LNCAP (cell line): ENCODE measurements at regions not wholly inside any gene's neighbourhood (a gene's known extent, or its start where the extent isn't known, plus 50 kb on each side); places are given as distances from the start of the nearest gene placed in this dataset.

Source experiments
- TF ChIP-seq, protein P1 (sequence below): fragments of 450-650 bp; IDR thresholded peaks from 2 replicates; pipeline ENCODE4 v1.5.1; 2017; ENCODE audit warnings: mild to moderate bottlenecking

DNA sequence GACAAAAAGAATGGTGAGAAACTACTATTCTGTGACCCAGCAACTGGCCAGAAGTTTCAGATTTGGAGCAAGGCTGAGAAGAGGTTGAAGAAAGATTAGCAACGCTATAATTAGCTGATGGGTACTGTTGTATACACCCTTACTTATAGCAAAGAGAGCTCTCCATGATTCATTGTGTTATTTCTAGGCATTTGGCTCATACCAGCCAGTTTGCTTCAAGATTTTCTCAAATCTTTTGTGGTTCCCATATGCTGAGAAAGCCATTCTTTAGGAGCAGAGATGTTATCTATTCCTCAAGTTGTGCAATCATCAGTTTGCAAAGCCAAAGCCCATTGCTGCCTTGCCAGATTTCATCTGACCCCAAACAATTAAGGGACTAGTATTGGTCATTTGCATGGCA is 179.4 kb downstream of the ETS1 start:
- TF ChIP-seq, protein P1, sequence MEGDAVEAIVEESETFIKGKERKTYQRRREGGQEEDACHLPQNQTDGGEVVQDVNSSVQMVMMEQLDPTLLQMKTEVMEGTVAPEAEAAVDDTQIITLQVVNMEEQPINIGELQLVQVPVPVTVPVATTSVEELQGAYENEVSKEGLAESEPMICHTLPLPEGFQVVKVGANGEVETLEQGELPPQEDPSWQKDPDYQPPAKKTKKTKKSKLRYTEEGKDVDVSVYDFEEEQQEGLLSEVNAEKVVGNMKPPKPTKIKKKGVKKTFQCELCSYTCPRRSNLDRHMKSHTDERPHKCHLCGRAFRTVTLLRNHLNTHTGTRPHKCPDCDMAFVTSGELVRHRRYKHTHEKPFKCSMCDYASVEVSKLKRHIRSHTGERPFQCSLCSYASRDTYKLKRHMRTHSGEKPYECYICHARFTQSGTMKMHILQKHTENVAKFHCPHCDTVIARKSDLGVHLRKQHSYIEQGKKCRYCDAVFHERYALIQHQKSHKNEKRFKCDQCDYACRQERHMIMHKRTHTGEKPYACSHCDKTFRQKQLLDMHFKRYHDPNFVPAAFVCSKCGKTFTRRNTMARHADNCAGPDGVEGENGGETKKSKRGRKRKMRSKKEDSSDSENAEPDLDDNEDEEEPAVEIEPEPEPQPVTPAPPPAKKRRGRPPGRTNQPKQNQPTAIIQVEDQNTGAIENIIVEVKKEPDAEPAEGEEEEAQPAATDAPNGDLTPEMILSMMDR = no peak

DNA sequence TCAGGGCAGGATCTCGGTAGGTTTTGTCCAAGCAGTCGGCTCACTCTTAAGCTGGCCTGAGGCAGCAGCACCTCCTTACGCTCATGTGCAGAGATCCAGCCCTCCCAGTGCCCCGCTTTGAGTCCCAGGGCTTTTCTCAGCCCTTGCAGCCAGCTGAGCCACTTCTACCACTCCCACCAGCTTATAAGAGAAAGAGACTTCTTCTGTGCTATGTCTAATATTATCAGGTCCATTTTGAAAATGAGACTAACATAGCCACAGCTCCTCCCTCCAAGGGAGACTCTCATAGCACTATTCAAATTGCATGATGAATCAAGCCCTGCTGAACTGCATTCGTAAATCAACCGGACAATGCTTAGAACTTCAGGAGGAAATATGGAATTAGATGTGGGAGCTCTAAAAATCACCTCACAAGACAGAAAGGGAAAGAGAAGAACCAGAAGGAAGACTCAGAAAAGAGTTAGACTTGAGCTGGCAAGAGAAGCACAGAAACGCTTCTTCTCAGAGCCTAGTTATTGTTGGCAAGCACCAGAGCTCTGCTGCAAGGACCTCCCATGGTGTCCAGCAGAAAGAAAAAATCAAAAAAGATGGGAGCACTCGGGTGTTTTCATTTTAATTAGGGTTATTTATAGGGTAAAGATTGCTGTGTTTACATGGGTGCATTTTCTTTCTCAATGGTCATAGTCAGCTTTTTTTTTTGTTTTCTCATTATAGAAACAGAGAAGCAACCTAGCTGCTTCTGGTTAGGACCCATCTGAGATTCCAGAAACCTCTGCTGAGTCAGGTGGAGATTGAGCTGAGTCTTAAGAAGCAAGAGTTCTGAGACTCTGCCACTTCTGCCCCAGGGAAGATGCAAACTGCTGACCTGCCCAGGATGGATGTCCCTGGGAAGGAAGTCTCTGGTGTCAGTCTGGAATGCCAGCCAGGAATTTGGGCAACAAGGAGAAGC is 181.4 kb downstream of the ETS1 start:
- TF ChIP-seq, protein P1 = no peak

DNA sequence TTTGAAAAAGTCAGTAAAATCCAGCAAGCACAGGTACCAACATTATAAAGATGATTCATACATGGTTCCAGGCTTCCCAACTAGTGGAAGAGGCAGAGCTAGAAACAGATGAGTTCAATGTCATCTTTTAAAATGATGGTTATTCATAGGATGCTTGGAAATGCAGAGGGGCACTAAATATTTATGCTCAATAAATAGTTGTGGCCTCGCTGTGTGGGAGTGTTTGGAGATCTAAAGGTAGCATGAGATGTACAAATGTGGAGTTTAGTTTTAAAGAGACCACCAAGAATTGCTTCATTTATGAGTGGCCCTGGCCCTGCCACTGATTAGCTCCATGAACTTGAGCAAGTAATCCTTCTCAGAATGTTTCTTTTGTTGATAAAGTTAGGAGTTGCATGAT is 182.2 kb downstream of the ETS1 start:
- TF ChIP-seq, protein P1 = no peak

DNA sequence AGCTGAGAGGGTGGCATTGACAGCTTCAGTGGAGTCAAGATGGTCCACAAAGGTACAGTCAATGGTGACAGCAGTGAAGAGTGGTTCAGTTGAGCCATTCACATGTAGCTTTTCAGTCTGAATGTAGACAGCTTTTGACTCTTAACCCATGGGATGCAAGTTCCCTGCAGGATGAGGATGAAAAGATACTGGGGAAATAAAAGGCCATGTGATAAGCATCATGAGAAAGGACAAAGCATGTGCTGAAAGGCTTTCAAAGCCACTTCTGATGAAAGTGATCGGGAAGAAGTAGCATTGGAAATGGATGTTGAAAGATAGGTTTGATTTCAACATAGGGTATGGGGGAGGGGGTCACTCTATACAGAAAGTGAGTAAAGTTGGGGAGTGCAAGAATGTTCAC is 182.9 kb downstream of the ETS1 start:
- TF ChIP-seq, protein P1 = no peak

DNA sequence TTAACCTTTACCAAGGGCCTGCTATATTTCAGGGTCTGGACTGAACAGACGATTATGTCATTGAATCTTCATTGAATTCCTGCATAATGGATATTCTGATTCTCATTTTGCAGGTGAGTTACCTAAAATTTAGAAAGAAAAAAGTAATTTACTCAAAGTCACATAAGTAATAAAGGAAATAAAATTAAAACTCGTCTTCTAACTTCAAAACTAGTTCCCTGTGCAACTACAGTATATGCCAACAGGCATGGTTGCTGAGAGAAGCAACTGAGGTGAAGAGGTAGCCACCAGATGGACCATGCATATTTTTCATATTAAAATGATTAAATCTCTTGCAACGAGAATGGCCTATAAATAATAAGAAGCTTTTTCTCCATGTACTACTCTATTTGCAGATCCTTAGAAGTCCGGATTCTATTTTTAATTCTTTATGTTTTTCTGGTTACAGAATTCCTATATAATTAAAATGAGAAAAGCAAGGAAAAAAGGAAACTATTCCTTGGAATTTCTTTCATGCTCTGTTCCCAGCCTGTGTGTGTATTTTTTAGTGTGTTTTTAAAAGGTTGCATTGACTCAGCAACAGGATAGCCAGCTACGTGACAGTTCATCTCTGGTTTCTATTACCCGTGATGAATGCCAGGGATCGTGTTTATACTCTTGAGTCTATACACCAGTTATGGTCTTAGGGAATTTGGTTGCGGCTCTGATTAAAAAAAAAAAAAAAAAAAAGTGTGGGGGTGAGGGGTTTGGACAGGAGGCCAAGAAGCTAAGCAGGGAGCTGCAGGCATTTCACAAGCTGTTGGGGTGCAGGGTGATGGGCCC is 186.8 kb downstream of the ETS1 start:
- TF ChIP-seq, protein P1 = no peak

DNA sequence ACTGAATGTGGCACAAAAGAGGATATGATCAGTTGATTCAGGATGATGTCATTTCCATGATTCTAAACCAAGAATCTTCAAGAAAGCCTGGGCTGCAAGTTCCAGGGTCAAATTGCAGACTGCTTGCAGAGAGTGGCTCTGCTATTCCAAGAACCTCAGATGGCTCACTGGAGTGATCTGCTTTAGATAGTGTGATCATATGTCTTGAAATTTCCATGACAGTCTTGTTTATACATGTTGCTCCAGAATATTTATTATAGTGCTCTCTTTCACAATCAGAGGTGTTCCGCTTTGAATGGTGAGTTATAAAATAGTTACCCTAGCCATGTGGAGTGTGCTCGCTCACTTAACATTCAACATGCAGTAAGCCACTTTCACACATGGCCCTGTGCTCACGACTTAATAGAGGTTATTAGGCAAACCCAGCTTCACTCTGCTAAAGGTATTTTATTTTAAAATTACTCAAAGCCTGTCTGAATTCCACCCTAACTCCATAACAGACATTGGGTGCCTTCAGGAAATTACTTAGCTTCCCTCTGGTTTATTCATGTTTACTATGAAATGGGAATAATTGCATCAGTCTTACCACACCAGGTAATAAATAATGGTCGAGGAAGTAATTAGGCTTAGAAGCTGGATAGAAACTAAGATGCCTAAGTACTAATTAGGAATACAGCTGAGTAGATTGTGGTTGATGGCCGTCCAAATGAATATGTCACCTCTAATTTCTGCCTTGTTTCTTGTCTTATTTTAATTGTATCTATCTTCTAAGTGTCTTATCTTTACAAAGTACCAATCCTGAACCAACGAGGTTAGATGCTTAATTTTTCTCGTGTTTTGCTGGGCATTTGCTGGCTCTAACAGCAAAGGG is 187.9 kb downstream of the ETS1 start:
- TF ChIP-seq, protein P1 = no peak
